H1 (cell line): ENCODE measurements at regions not wholly inside any gene's neighbourhood (a gene's known extent, or its start where the extent isn't known, plus 50 kb on each side); places are given as distances from the start of the nearest gene placed in this dataset.

Source experiments
- CTCF ChIA-PET: fragments of 300-600 bp; sonication (Branson Sonifier 250); formaldehyde crosslinking; loops from one replicate; lab custom pipeline; 2021; ENCODE audit not compliant: partially characterized antibody; lab: Charles Lee
- POLR2A ChIA-PET: fragments of 300-600 bp; sonication (Branson Sonifier 250); formaldehyde crosslinking; loops from one replicate; lab custom pipeline; 2021; ENCODE audit warnings: inconsistent platforms; ENCODE audit not compliant: partially characterized antibody; lab: Charles Lee
- DNase-seq, 2 experiments: peaks; one replicate each; pipeline versions ENCODE4 v3.0.0 to v3.0.0-alpha.2; 2010 to 2022; ENCODE audit warnings: low spot score in 2 of 2, low read depth in 1 of 2, mixed read lengths in 1 of 2
- FAIRE-seq: peaks from 2 replicates; lab custom pipeline; 2011; peaks lifted over from hg19 to GRCh38; lab: Jason Lieb, UNC
- H2AFZ ChIP-seq: 2 replicates; pipeline ENCODE4 v1.8.1; 2012; ENCODE audit warnings: low read length, inconsistent platforms
- H2AK5ac ChIP-seq: 2 replicates; pipeline ENCODE4 v1.6.1; 2013; ENCODE audit warnings: low read depth, low read length
- H2BK120ac ChIP-seq: replicated peaks from 2 replicates; pipeline ENCODE3; 2013; ENCODE audit warnings: low read depth, low read length, inconsistent platforms
- H2BK12ac ChIP-seq: 2 replicates; pipeline ENCODE4 v1.6.1; 2013; ENCODE audit warnings: low read depth, low read length
- H2BK15ac ChIP-seq: 2 replicates; pipeline ENCODE4 v1.6.1; 2013; ENCODE audit warnings: low read length
- H2BK20ac ChIP-seq: 2 replicates; pipeline ENCODE4 v1.6.1; 2013; ENCODE audit warnings: low read length
- H2BK5ac ChIP-seq: 2 replicates; pipeline ENCODE4 v1.6.1; 2013; ENCODE audit warnings: low read depth, low read length
- H3K14ac ChIP-seq: 2 replicates; pipeline ENCODE4 v1.6.1; 2013; ENCODE audit warnings: inconsistent platforms; ENCODE audit not compliant: insufficient read length
- H3K18ac ChIP-seq: 2 replicates; pipeline ENCODE4 v1.6.1; 2013; ENCODE audit warnings: low read length; ENCODE audit errors: extremely low read depth
- H3K23ac ChIP-seq: 2 replicates; pipeline ENCODE4 v1.6.1; 2013; ENCODE audit warnings: inconsistent platforms; ENCODE audit not compliant: insufficient read length
- H3K23me2 ChIP-seq: 2 replicates; pipeline ENCODE4 v1.6.1; 2013; ENCODE audit warnings: low read depth, low read length
- H3K27ac ChIP-seq: 2 replicates; pipeline ENCODE4 v1.6.1; 2011; ENCODE audit warnings: low read depth, low read length, inconsistent platforms
- H3K27me3 ChIP-seq, 4 experiments: replicated peaks in 1 of 4; 1 replicate in 1 of 4; 2 replicates in 3 of 4; pipeline versions ENCODE4 v1.6.1 to v1.8.1; 2011 to 2013; ENCODE audit warnings: low read length in 3 of 4, mild to moderate bottlenecking in 3 of 4, inconsistent platforms in 2 of 4, mixed read lengths in 2 of 4, moderate library complexity in 1 of 4; ENCODE audit not compliant: control insufficient read depth in 3 of 4, insufficient read depth in 3 of 4; ENCODE audit errors: extremely low read depth in 1 of 4
- H3K36me3 ChIP-seq, 4 experiments: 2 replicates each; pipeline versions ENCODE4 v1.6.1 to v1.8.1; 2011 to 2013; ENCODE audit warnings: mild to moderate bottlenecking in 4 of 4, low read length in 3 of 4, moderate library complexity in 2 of 4, control low read depth in 1 of 4, inconsistent platforms in 1 of 4; ENCODE audit not compliant: insufficient read depth in 4 of 4, control insufficient read depth in 2 of 4
- H3K4ac ChIP-seq: replicated peaks from 2 replicates; pipeline ENCODE3; 2013; ENCODE audit warnings: low read length, low read depth, mixed read lengths, inconsistent platforms; ENCODE audit not compliant: insufficient read length
- H3K4me1 ChIP-seq, 4 experiments: replicated peaks in 1 of 4; 1 replicate in 1 of 4; 2 replicates in 3 of 4; pipeline versions ENCODE4 v1.6.1 to v1.8.1; 2011 to 2013; ENCODE audit warnings: low read length in 3 of 4, inconsistent platforms in 2 of 4, mixed read lengths in 1 of 4; ENCODE audit not compliant: insufficient read depth in 4 of 4, control insufficient read depth in 3 of 4
- H3K4me2 ChIP-seq, 2 experiments: 2 replicates each; pipeline versions ENCODE4 v1.6.1 to v1.8.1; 2011 to 2013; ENCODE audit warnings: low read depth in 2 of 2, low read length in 2 of 2, control low read depth in 1 of 2, inconsistent platforms in 1 of 2, mild to moderate bottlenecking in 1 of 2; ENCODE audit not compliant: insufficient read depth in 1 of 2
- H3K4me3 ChIP-seq, 4 experiments: fragments of 200-600, 300-600 bp in 1 of 4; sonication (generic), shearing (Covaris generic), sonication (Bioruptor Twin) in 1 of 4; 2 replicates each; pipeline versions ENCODE4 v1.5.1 to v1.8.1; 2011 to 2016; ENCODE audit warnings: low read length in 4 of 4, low read depth in 3 of 4, control low read depth in 2 of 4, inconsistent platforms in 2 of 4, mild to moderate bottlenecking in 2 of 4, mixed read lengths in 1 of 4, moderate library complexity in 1 of 4; ENCODE audit not compliant: insufficient read depth in 2 of 4; ENCODE audit errors: extremely low read depth in 1 of 4
- H3K56ac ChIP-seq: replicated peaks from 2 replicates; pipeline ENCODE3; 2013; ENCODE audit warnings: low read depth, mild to moderate bottlenecking, mixed read lengths, low read length, inconsistent platforms; ENCODE audit not compliant: insufficient read length
- H3K79me1 ChIP-seq: 2 replicates; pipeline ENCODE4 v1.6.1; 2013; ENCODE audit warnings: low read depth, low read length, control low read depth
- H3K79me2 ChIP-seq, 2 experiments: 2 replicates each; pipeline versions ENCODE4 v1.6.1 to v1.8.1; 2012 to 2013; ENCODE audit warnings: low read length in 2 of 2, mild to moderate bottlenecking in 2 of 2, inconsistent platforms in 1 of 2; ENCODE audit not compliant: insufficient read depth in 2 of 2, control insufficient read depth in 1 of 2
- H3K9ac ChIP-seq, 4 experiments: replicated peaks in 1 of 4; 1 replicate in 1 of 4; 2 replicates in 3 of 4; pipeline versions ENCODE4 v1.6.1 to v1.8.1; 2011 to 2013; ENCODE audit warnings: low read depth in 3 of 4, low read length in 3 of 4, control low read depth in 2 of 4, mild to moderate bottlenecking in 2 of 4, moderate library complexity in 2 of 4, inconsistent platforms in 1 of 4; ENCODE audit errors: extremely low read depth in 1 of 4
- H3K9me3 ChIP-seq, 2 experiments: 2 replicates each; pipeline versions ENCODE4 v1.6.1 to v1.8.1; 2012 to 2013; ENCODE audit warnings: mild to moderate bottlenecking in 2 of 2, moderate library complexity in 2 of 2, control low read depth in 1 of 2, inconsistent platforms in 1 of 2, low read depth in 1 of 2, low read length in 1 of 2, mixed read lengths in 1 of 2; ENCODE audit not compliant: insufficient read depth in 2 of 2
- H4K20me1 ChIP-seq, 2 experiments: replicated peaks in 1 of 2; 2 replicates each; pipeline versions ENCODE3 to v1.8.1; 2011 to 2013; ENCODE audit warnings: inconsistent platforms in 2 of 2, low read length in 2 of 2, mild to moderate bottlenecking in 1 of 2; ENCODE audit not compliant: insufficient read depth in 2 of 2, control insufficient read depth in 1 of 2
- H4K5ac ChIP-seq: 2 replicates; pipeline ENCODE4 v1.6.1; 2013; ENCODE audit warnings: low read length, low read depth, mixed read lengths, inconsistent platforms; ENCODE audit not compliant: insufficient read length
- H4K8ac ChIP-seq: 2 replicates; pipeline ENCODE4 v1.8.0; 2013; ENCODE audit warnings: mild to moderate bottlenecking, moderate library complexity, low read length, inconsistent platforms; ENCODE audit not compliant: insufficient read depth; ENCODE audit errors: extremely low read depth
- H4K91ac ChIP-seq: replicated peaks from 2 replicates; pipeline ENCODE3; 2013; ENCODE audit warnings: low read length, mixed read lengths, inconsistent platforms; ENCODE audit not compliant: insufficient read length
- CHD2 ChIP-seq: IDR thresholded peaks from 2 replicates; pipeline ENCODE4 v1.6.1; 2012; ENCODE audit warnings: low read length, improper control_type of control experiment
- EGR1 ChIP-seq: IDR thresholded peaks from 2 replicates; pipeline ENCODE4 v1.6.1; 2011; ENCODE audit warnings: low read depth, low read length, borderline replicate concordance
- EP300 ChIP-seq, 2 experiments: IDR thresholded peaks; 1 replicate in 1 of 2; 2 replicates in 1 of 2; pipeline ENCODE4 v1.6.1; 2011 to 2012; ENCODE audit warnings: low read depth in 2 of 2, low read length in 2 of 2, mild to moderate bottlenecking in 2 of 2, borderline replicate concordance in 1 of 2, inconsistent platforms in 1 of 2, moderate library complexity in 1 of 2
- HDAC6 ChIP-seq: IDR thresholded peaks from one replicate; pipeline ENCODE4 v1.7.1; 2012; ENCODE audit warnings: low read depth, mild to moderate bottlenecking, inconsistent platforms, low read length, moderate library complexity
- KDM4A ChIP-seq: IDR thresholded peaks from one replicate; pipeline ENCODE4 v1.7.1; 2012; ENCODE audit warnings: low read depth, mild to moderate bottlenecking, moderate library complexity, low read length, inconsistent platforms; ENCODE audit not compliant: severe bottlenecking
- SIRT6 ChIP-seq: IDR thresholded peaks from one replicate; pipeline ENCODE4 v1.7.1; 2012; ENCODE audit warnings: low read length, inconsistent platforms
- SP2 ChIP-seq: IDR thresholded peaks from 2 replicates; pipeline ENCODE4 v1.6.1; 2012; ENCODE audit warnings: mild to moderate bottlenecking, low read length, inconsistent platforms
- TCF12 ChIP-seq: IDR thresholded peaks from 2 replicates; pipeline ENCODE4 v1.6.1; 2011; ENCODE audit warnings: low read depth, mild to moderate bottlenecking, low read length
- USF2 ChIP-seq: IDR thresholded peaks from 2 replicates; pipeline ENCODE4 v1.6.1; 2011; ENCODE audit warnings: low read length, improper control_type of control experiment
- WGBS, 2 experiments: shearing (Covaris generic) in 1 of 2; methylation state at CpG; one replicate each; pipeline versions ENCODE4 v1.1.6 to v1.1.7; 2013 to 2015; ENCODE audit warnings: low lambda C conversion rate in 2 of 2, mixed read lengths in 2 of 2, inconsistent platforms in 1 of 2, low coverage in 1 of 2, missing lambda C conversion rate in 1 of 2; ENCODE audit not compliant: insufficient replicate concordance in 2 of 2, insufficient coverage in 1 of 2, insufficient read length in 1 of 2; ENCODE audit errors: extremely low coverage in 1 of 2, missing lambda C conversion rate in 1 of 2; 5-methylcytosine and 5-hydroxymethylcytosine counted together

- Histone ChIP-seq H2BK120ac (no peak overlapping the region), H2BK20ac (no peak overlapping the region), H3K56ac (no peak overlapping the region), H2BK12ac (no peak overlapping the region), H3K9ac (no peak overlapping the region), H3K4me3 (no peak overlapping the region), H3K27me3 (no peaks in the 10 kb centered on the region), H2AFZ (no peak overlapping the region), H3K27ac (no peak overlapping the region), H4K8ac (no peak overlapping the region), H3K4me2 (no peak overlapping the region), H4K5ac (no peak overlapping the region), H2BK15ac (no peak overlapping the region), H4K20me1 (no peaks in the 10 kb centered on the region), H2BK5ac (peak overlapping the region; percentile 52; the same call in 1 of the 2 replicates), H4K91ac (no peak overlapping the region), H3K18ac (no peak overlapping the region), H2AK5ac (no peak overlapping the region), H3K23me2 (no peaks in the 10 kb centered on the region), H3K79me2 (no peaks in the 10 kb centered on the region), H3K4ac (no peak overlapping the region), H3K9me3 (no peaks in the 10 kb centered on the region), H3K23ac (no peak overlapping the region), H3K79me1 (no peaks in the 10 kb centered on the region), H3K14ac (no peak overlapping the region), H3K4me1 (0 out of 7 replicates have a peak, but pooled peaks cover 0 to 1% (median 0%) of the 10 kb centered on the region in 4 experiments), H3K36me3 (no peaks in the 10 kb centered on the region)
- no peak for DNase-seq
- WGBS, 2 experiments, result 92% methylated on average over 8 of the region's 8 CpGs; no CpG with 5 or more reads in 1 of the 2 experiments
- no peak for FAIRE-seq
- TF ChIP-seq SP2 (no peak), KDM4A (no peak), EP300 (IDR thresholded peaks at IDR 0.05; ENCODE audit: borderline replicate concordance in 1 of 2, low read depth in 2 of 2, low read length in 2 of 2) (no peak), USF2 (no peak), CHD2 (no peak), EGR1 (no peak), SIRT6 (no peak), HDAC6 (no peak), TCF12 (no peak)
- ChIA-PET POLR2A (interaction anchor here (1.0 kb wide), 1 partner anchor 90 kb away, joined by 3 read pairs; no protein-coding TSS in a partner anchor), CTCF (no interaction called here)
Observed at GRCh38 chr19:28066988-28067387, 1146.0 kb downstream of the UQCRFS1 start.
